ENCODE measurements at regions not wholly inside any gene's neighbourhood (a gene's known extent, or its start where the extent isn't known, plus 50 kb on each side); places are given as distances from the start of the nearest gene placed in this dataset.

- TF ChIP-seq CTCF (IDR thresholded peaks at IDR 0.05): no peak
- TF ChIP-seq POLR2AphosphoS5 (IDR thresholded peaks at IDR 0.05; ENCODE audit: low read depth, low read length): no peak
- no peak for TF ChIP-seq USF2 (IDR thresholded peaks at IDR 0.05; ENCODE audit: borderline replicate concordance, low read depth, low read length)
- TF ChIP-seq YY1 (IDR thresholded peaks at IDR 0.05; ENCODE audit: low read depth): no peak
- no peak for TF ChIP-seq EZH2phosphoT487 (IDR thresholded peaks at IDR 0.05; ENCODE audit: borderline replicate concordance, low read depth)
- TF ChIP-seq PBX3 (IDR thresholded peaks at IDR 0.05): no peak
- TF ChIP-seq RFX5 (IDR thresholded peaks at IDR 0.05; ENCODE audit: low read length): no peak
- no peak for TF ChIP-seq MAX (IDR thresholded peaks at IDR 0.05; ENCODE audit: low read depth)
- no peak for TF ChIP-seq TAF1 (IDR thresholded peaks at IDR 0.05; ENCODE audit: borderline replicate concordance, low read depth, low read length)
Measured at GRCh38 chr10:57799625-57800024, 468.1 kb downstream of the IPMK start.
